NCI-H748 treated with DMSO at 0.1 percent for 48 hours (cell line): ENCODE measurements at regions not wholly inside any gene's neighbourhood (a gene's known extent, or its start where the extent isn't known, plus 50 kb on each side); places are given as distances from the start of the nearest gene placed in this dataset.
"Not testable (repeated sequence)": the region's sequence is repeated elsewhere in the genome, so short reads cannot be mapped to it uniquely, and the experiment has no call there.

ENCODE experiments used
- DNase-seq: peaks from one replicate; lab custom pipeline; 2025; lab: John Stamatoyannopoulos, UW

- no peak for DNase-seq
Observed at GRCh38 chr17:45649796-45650195, 134.3 kb upstream of the CRHR1 start.

DNA sequence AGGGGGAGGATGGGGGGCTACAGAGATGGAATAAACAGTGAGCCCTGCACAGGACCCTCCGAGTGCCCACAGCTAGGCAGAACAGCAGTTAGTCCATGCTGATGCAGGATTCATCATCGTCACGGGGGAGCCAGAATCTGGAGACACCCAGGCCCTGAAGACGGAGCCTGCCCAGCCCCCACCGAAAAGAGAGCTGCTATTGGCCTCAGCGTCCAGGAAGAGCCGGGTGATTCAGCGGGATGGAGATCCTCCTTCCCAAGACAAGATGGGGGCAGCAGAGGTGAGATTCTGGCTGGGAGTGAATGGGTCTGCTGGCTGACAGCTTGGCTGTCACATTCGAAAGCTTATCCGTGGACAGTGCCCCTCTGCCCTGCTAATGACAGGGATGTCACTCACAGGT, 133.6 kb upstream of the CRHR1 start:
- no peak for DNase-seq

GRCh38 chr17:45651145-45651709, 132.9 kb upstream of the CRHR1 start:
- no peak for DNase-seq

- DNase-seq: no peak
Observed at GRCh38 chr17:45653616-45654015, 130.5 kb upstream of the CRHR1 start.

DNA sequence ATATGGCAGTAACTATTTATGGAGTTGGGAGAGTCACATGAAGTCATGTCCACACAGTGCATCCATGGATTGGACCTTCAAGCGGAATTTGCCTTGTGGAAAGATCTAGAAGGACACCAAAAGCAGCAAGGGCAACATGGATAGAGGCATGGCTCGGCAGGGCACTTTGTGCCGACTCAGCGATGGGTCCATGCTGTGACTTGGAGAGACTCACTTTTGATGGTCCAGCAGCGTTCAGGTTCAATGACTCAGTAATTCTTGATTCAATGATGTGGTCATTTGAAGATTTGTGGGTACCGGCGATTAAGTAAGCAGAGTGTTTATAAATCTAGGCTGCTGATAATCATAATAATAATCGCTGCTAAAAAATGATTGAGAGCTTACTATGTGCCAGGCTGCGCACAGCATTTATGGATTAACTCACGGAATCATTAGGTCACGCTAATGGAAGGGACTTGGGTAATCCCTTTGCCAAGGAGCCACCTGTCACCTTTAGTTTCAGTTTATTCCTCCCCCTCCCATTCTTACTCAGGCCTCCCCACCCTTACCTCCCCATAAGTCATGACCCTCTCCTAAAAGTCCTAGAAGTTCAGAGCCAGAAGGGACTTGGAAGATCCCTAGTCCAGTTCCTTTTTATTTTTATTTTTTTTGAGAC, 127.5 kb upstream of the CRHR1 start:
- no peak for DNase-seq

GRCh38 chr17:45660474-45660873, 123.6 kb upstream of the CRHR1 start:
- DNase-seq: no peak

DNA sequence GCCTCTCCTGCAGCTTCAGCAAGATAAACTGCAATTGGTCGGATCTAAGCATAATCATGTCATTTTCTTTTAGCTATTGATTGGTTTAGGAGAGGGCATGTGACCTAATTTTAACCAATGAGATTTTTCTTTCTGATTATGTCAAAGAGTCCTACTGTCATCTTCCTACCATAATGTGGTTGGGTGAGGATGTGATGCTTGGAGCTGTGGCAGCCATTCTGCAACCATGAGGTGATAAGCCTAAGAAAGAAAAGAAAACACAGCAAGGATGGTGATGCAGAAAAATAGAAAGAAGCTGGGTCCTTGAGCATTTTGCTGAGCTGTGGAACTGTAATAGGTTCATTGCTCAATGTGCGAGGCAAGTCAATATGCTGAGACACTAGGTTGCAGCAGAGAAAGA, 121.7 kb upstream of the CRHR1 start:
- DNase-seq: no peak

DNA sequence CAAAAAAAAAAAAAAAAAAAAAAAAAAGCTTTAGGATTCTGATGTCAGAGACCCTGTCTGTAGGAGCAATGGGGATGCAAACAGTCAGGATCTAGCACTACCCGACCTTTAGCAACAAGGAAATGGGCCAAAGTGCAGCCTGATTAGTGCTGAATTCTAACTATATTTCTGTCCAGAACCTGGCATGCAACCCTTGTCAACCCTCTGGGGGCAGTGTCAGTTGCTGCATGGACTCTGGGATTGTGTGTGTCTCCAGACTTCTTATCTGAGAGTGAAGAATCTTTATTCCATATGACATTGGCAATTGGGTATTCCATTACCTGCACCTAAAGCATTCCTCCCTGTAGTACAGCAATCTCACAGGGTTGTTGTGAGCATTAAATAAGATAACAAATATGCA, 120.3 kb upstream of the CRHR1 start:
- no peak for DNase-seq

DNA sequence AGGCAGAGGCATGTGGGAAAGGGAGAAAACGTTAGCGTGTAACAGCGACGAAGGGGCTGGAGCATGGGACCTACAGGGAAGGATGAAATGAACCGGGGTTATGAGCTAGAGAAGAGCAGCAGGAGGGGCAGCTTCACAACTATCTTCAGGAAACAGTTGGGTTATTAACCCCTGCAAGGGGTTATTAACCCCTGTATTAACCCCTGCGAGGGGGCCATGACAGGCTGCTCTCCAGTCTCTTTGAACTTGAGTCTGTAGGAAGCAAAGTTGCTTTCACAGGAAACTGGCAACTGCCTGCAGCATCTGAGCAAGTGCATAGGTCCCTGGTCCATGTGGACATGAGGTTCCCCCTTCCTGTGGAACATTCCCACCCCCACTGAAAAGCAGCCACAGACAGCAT, 119.2 kb upstream of the CRHR1 start:
- DNase-seq: no peak

DNA sequence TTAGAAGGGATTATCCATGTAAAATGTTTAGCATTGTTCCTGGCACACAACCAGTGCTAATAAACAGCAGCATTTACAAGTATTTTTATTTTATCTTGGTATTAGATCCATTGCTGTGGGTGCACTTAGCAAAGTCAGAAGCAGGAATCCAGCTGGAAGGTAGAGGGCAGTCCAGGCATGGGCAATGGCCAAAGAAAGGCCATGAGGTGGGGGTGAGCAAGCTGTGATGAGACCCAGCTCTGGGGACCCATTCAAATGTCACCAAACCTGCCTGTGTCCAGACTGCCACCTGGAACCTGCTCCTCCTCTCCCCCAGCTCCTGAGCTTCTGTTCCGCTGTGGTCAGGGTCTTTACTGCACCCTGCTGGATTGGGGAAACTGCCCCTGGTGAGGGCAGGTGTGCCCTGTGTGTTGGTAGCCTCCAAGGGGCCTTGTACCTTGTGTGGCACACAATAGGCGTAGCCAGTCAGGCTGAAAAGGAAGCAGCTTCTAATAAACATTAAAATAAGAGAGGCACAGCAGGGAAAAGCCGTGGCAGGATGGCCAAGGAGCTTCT, 118.0 kb upstream of the CRHR1 start:
- DNase-seq: no peak

DNA sequence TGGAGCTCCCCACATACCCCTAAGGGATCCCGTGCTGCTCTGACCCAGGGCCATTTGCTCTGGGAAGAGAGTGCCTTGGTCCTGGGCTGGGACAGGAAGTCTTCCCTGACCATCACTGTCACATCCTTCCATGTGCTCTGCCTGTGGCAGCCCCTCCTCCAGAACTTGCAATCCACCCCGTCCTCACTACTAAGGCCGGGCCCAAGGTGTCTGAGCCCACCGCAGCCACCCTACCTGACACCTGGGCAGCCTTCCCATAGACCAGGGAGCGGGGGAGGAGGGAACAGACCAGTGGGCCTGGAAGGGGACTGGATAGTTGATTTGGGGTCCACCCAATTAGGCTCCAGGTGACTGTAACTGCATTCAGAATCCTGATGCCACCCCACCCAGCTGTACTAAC, 117.5 kb upstream of the CRHR1 start:
- no peak for DNase-seq

DNA sequence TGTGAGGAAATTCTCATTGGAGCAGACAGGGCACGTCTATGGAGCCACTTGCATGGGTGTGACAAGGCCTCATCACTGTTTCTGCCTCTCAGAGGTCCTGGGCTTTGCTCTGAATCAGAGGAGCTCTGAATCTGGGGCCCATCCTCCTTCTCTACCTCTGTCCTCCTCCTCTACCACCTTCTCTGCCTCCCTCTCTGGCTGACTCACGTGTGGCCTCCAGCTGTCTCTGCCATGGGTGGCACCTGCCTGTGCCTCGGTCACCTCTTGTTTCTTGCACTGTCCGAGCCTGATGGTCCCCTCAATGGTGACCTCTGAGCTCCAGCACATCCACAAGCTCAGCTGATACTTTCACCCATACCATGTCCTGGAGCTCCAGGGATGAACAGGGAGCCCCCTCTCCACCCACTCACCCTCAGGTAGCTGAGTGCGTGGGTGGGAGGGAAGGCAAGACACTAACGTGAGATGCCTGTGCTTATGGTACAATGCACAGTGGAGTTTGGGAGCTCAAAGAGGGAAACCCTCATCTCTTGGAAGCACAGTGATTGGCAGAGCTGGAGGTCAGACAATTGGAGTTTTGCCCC, 116.4 kb upstream of the CRHR1 start:
- DNase-seq: no peak

- no peak for DNase-seq
Observed at GRCh38 chr17:45668316-45668715, 115.8 kb upstream of the CRHR1 start.

DNA sequence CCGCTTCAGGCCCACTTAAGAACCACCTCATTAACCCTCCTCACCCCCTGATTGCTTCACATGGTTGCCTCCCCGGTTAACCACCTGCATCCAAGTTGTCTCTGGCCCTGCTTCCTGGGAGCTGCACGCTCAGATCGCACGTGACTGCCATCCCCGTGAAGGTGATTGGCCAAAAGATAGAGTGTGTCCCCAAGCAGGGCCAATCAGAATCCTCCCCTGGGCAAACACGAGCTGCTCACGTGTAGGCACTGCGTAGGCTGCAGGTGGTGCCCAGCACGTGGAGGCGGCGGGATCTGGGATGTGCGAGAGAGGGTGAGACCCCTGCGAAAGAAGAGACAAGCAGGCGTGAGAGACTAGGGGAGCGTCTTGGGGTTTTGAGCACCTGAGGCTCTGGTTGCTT, 111.8 kb upstream of the CRHR1 start:
- DNase-seq: no peak

DNA sequence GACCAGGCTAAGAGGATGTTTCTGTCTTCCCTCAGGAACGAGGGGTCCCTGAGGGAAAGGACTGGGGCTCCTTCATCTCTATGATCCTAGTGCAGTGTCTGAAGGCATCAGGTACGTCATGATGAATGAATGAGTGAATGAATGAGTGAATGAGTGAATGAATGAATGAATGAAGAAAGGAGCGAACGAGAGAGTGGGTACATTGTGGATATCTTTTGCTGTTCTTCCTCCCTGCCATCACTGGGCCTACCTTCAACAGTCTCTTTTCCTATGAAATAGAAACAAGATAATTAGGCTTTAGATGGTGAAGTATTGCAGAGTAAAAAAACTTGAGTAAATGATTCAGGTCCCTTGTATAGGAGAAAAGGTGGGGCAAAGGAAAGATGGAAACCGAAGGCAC, 111.3 kb upstream of the CRHR1 start:
- DNase-seq: no peak

DNA sequence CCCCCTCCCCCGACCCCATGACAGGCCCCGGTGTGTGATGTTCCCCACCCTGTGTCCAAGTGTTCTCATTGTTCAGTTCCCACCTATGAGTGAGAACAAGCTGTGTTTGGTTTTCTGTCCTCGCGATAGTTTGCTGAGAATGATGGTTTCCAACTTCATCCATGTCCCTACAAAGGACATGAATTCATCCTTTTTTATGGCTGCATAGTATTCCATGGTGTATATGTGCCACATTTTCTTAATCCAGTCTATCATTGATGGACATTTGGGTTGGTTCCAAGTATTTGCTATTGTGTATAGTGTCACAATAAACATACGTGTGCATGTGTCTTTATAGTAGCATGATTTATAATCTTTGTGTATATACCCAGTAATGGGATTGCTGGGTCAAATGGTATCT, 110.4 kb upstream of the CRHR1 start:
- DNase-seq: not testable (repeated sequence)

DNA sequence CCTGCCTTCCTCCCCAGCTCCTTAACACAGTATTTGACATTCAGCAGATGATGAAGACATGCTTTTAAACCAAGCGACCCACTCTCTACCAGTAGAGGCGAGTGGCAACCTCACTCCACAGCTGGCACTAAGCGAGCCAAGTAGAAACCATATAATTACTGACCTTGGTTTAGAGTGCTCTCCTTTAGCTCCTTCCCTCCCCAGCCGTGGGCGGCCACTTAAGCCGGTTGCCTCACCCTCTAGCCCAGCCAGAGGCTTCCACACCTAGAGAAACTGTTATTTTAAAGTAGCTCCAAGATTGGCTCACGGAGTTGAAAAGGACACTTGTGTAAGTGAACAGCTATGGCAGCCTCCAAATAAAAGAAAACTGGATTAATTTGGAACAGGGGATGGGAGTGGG, 109.1 kb upstream of the CRHR1 start:
- no peak for DNase-seq

- no peak for DNase-seq
Observed at GRCh38 chr17:45675892-45676291, 108.2 kb upstream of the CRHR1 start.

DNA sequence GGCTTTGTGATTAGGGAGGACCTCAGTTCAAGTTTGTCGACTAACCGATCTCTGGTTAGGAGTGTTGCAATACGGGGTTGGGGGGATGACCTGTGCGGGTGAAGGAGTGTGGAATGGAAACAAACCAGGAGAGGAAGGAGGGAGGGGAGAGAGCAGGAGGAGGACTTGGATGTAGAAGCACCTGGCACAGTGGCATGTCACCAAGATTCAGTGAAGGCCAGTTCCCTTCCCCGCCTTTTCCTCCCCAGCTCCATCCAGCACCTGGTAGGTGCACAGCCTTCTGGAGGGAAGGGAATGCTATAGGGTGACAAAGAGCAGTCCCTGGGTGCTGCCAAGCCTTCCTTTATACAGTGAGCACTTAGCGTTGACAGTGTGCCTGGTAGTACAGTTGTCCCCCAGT, 107.4 kb upstream of the CRHR1 start:
- no peak for DNase-seq

DNA sequence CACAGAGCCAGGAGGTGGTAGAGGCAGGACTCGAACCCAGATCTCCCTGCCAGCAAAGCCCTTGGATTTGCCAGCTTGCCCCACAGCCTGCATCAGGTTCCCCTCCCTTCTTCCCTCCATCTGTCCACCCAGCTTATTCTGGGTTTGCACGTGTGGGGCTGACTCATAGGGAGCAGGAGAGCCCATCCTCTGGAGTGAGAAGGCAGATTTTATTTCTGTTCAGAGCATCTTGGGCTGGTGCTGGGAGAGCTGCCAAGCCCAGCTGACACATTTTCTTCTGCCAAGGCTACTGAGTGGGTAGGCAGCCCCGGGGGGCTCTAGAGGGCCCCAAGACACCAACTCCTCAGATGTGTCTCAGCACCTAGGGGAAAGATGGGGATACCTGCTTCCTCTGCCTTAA, 106.3 kb upstream of the CRHR1 start:
- DNase-seq: no peak

- no peak for DNase-seq
Observed at GRCh38 chr17:45679426-45679825, 104.7 kb upstream of the CRHR1 start.

GRCh38 chr17:45680360-45680759, 103.8 kb upstream of the CRHR1 start:
- DNase-seq: no peak

- DNase-seq: no peak
Observed at GRCh38 chr17:45681706-45682105, 102.4 kb upstream of the CRHR1 start.

DNA sequence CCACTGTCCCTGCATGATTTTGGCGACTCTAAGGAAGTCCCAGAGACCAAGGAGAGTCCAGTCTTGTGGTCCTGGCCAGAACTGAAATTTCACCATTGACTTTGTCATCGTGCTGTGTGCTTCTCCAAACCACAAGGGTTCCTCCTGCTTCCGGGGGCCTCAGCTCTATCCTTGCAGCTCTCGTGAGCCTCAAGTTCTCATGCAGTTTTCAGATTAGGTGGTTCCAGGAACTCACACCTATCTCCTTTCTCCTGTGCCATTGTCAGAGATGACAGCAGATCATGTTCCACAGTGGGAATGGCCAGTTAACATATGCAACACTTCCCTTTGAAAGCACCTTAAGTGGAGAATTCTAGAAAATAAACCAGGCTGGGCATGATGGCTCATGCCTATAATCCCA, 97.9 kb upstream of the CRHR1 start:
- no peak for DNase-seq
